NCI-H1092 (cell line): ENCODE measurements at regions not wholly inside any gene's neighbourhood (a gene's known extent, or its start where the extent isn't known, plus 50 kb on each side); places are given as distances from the start of the nearest gene placed in this dataset.
A peak's percentile ranks its signal among the peaks of the same experiment; 100 is the strongest.

Experiments
- DNase-seq: peaks from one replicate; lab custom pipeline; 2025; lab: John Stamatoyannopoulos, UW

DNA sequence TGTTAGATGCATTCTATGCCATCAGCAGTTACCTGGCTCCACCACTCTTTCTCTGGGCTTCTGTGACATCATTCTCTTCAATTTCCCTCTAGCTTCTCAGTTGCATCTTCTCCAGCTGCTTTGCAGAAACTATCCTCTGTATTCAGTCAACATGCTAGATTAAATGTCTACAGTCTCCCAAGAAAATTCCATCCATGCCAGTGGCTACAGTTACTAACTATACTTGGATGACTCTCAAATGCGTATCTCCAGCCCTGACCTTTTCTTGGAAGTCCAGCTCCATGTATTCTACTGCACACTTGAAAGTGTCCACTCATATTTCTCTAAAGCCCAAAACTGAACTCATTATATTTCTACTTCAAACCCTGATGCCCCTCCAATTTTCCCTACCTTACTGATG lies 232.3 kb upstream of the TENM3 start:
- DNase-seq: no peak

DNA sequence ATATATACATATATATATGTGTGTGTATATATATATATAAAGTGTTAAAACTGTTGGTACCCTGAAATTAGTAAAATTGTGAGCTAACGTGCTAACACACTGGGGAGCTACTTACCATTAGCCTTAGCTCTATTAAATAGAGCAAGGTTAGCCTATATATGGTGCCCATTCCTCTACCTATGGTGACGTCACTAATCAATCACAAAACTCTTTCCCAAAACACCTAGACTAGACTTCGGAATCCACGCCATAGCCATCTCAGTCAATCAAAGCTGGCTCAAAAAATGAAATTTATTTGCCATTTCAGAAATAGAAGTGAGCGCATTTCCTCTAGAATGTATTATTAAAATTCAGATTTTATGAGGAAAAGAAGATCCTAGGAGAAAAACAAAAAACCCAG lies 229.0 kb upstream of the TENM3 start:
- DNase-seq: no peak

DNA sequence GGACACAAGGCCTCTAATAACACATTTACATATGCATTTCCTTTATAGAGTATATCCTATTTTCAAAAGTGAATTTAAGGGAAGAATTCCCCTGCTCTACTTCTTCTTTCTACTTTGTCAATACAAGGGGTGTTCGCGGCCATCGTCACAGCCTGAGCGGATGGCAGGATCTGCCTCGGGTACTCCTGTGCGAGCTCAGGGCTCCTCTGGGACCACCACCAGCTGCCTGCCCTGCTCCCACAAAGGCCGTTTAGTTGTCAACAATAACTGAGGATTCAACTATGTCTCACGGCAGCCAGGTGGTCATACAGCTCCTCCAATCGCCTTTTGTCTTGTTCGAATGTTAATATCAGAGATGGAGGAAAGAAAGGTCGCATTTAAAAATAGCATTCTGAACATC lies 228.2 kb upstream of the TENM3 start:
- no peak for DNase-seq

DNA sequence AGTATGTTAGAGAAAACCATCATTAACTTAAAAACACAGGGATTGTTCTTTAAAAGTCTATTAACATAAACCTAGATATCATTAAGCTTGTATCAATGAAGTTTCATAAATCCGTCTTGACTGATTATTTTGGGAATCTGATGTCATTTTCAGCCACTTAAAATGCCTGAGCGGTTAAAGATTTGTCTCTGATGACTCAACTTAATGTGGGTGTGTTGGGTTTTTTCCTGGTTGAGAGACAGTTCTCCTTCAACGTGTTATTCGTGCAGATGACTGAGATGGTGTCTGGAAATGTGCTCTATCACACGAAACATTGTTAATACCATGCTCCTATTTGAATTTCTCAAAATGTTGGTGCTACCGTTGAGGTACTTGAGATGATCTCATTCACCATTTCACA lies 227.3 kb upstream of the TENM3 start:
- DNase-seq: no peak

DNA sequence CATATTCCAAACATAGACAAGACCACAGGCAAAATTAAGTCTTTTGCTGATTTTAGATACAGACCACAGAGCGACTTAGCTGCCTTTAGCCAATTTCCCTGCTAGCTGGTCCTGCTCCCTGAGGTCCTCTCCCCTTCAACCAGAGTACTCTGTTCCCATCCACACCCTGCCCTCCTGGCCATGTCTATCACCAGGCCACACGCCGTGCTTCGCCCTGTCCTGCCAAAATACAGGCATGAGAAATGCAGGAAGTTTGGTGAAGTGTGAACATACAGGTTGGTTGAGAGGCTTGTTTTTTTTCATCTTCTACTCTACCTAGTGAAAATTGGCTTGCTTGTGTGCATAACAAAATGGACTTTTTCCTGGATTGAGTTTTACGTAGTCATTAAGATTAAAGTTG lies 226.2 kb upstream of the TENM3 start:
- no peak for DNase-seq

DNA sequence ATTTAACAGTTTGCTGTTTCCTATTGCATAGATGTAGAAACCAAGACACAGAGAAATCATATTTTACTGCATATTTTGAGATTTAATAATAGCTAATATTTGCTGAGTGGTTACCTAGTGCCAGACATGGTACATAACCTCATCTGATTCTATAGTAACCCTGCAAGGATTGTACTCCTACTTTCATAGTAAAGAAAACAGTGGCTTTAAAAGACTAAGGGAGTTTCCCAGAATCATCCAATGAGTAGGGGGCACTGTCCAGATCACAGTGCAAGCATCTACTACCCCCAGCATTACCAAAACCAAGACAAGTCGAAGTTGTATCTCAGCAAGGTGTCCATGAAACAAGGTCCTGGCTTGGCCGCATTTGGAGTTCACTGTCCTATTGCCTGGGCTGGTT lies 224.5 kb upstream of the TENM3 start:
- no peak for DNase-seq

DNA sequence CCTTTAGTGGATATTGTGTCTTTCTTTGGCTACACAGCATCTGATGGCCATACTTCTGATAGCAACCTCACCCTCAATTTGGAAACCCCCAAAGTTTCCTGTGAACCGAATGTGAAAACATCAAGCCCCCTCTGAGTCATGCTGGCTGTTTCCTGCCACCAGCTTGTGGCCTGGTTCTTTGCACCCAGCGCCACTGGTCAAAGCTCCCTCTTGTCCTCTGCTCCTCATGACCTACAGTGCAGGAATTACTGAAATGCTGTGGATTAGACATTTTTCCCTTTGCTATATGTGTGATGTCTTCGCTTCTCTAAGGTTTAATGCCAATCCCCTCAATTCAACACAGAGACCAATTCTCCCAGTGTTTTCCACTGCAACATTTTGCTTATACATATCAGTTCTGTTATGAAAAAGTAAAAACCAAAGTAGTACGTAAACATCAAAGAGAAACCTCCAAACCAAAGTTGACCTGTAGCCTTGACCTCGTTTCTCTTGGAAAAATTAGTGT lies 224.0 kb upstream of the TENM3 start:
- no peak for DNase-seq

DNA sequence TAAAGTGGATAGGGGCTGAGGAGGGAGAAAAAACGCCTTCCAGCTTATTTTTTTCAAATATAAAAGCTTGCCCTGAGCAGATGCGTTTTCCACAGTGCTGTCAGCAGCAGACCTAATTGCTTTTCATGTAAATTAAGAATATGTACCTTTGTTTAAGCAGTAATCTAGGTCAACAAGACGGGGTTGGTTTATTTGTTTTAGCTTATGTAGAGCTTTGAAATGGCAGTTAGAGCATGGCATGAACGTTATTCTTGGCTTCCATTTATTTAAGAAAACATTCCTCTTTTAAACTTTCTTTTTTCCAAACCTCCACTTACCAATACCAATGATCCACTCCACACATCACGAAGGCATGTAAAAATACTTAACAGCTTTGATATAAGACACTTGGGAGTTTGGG lies 220.3 kb upstream of the TENM3 start:
- peak; percentile 62 for DNase-seq

DNA sequence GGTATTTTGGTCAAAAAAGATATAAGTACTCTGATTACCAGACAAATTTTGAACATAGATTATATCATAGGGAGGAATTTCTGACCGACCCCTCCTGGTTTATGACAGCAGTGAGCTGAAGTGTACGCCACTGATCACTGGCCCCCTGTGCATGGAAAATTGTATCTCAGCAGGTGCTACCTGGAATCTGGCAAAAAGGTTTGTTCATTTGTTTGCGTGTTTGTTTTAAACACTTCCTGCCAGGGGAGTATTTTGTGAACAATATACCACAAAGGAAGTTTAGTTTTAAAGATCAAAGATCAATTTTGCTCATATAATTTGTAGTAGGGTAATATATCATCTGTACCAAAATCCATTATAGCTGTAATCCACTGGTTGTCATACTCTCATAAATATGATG lies 219.7 kb upstream of the TENM3 start:
- peak; percentile 27 for DNase-seq

DNA sequence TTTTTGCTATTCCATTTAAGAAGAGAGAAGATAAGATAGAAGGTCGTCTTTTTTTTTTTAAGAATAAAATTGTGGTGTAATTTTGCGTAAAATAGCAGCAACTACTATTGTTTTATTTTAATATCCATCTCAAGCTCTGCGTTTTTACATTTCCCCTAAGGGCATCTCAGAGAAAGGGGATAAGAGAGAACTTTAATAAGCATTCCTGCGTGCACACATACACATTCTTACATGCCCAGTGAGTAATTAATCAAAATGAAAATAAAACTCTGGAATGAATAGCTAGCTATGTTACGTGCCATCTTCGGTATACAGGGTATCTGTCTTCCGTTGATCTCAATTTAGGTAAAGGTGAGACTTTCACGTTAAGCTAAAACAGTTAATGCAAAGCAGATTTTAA lies 200.3 kb upstream of the TENM3 start:
- DNase-seq: no peak

DNA sequence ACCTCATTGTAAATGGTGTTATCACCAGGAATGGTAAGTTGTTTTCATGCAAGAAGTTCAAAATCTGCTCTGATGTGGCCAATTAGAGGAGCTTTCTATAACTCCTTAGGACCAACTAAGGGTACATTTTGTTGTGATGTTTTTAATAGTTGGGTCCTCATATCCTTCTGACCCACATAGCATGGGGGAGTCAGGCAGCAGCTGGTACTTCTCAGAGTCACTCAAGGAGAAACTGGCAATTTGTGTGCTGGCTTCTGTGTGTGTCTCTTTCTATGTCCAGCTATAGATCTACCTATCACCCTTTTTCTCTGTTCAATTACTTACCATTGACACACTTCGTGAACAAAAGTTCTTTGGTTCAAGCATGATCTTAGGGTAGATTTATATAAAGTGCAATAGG lies 194.3 kb upstream of the TENM3 start:
- DNase-seq: no peak

DNA sequence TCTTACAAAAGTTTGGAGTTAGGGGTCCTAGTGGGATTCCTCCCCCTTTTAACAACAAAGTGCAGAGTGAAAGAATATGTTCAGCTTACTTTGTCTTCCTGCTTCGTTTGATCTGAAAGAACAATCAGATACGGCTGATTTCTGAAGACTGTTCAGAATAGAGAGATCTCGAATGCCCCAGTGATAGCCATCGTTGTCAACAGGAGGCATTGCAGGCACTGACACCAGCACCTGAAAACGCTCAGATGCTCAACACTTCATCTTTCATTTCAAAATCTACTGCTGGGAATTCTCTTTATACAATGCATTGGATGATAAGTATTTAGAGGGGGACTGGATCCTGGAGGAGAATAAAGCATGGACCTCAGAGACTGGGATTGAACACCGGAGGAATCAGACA lies 186.3 kb upstream of the TENM3 start:
- no peak for DNase-seq

DNA sequence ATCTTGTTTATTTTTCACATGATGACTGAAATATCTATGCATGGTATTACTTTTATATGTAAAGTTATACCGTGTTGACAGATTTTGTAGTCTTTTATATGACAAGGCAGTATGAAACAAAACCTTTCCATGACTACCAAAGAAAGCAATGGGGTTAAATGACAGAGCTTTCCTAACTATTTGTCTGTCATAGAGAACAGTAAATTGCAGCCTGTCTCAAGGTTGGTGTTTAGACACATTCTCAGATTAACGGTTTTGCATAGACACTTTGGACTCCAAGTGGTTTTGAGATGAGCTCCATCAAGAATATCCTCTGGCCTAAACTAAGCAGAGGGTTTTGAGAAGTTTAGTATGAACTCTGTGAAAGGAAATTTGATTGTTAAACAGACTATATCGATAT lies 180.7 kb upstream of the TENM3 start:
- DNase-seq: no peak

DNA sequence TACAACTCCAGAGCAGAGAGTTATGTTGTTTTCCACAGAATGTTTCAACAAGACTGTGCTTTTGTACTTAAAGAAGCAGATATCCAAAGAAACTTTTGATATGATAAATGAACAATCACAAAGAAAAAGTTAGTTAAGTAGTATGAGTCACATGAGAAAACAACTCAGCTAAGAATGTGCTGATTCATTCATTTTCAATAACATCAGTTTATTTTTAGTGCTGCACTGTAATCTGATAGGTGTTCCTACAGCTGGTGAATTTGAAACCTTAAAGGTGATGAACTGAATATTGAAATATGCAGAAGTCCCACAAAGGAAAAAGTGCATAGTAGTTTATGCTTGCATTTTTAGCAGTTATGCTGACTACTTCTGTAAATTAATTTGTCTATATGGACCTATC lies 180.3 kb upstream of the TENM3 start:
- no peak for DNase-seq

DNA sequence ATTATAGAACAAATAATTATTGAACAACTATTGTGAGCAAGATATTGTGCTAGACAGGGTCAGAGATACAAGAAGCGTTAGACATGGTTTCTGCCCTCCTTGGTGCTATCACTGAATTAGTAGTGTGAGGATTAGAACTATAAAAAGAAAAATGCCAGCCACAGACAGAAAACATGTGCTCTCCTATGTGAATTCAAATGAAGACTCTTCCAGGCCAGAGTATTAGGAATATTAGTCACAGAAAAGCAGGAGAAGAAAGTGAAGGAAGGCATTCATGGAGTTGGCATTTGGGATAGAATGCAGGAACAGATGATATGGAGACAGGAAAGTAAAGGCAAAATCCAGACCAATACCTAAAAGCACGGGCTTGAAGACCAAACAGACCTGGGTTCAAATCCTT lies 179.6 kb upstream of the TENM3 start:
- no peak for DNase-seq

DNA sequence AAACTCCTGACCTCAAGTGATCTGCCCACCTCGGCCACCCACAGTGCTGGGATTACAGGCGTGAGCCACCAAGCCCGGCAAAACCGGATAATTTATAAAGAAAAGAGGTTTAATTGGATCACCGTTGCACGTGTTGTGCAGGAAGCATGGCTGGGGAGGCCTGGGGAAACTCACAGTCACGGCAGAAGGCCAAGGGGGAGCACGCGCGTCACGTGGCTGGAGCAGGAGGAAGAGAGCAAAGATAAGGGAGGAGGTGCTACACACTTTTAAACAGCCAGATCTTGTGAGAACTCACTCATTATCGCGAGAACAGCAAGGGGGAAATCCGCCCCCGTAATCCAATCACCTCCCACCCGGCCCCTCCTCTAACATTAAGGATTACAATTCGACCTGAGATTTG lies 177.9 kb upstream of the TENM3 start:
- no peak for DNase-seq

DNA sequence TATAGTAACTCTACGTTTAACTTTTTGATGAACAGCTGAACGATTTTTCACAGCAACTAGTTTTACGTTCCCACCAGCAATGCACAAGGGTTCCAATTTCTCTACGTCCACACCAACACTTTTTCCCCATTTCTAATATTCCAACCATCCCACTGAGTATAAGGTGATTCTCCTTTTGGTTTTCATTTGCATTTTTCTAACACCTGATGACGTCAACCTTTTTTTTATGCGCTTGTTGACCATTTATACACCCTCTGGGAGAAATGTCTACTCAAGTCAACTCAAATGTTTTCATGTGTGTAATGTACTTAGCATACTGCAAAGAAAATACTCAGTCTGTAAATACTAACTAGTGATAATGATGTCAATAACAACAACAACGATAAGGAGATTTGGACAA lies 177.2 kb upstream of the TENM3 start:
- DNase-seq: no peak

DNA sequence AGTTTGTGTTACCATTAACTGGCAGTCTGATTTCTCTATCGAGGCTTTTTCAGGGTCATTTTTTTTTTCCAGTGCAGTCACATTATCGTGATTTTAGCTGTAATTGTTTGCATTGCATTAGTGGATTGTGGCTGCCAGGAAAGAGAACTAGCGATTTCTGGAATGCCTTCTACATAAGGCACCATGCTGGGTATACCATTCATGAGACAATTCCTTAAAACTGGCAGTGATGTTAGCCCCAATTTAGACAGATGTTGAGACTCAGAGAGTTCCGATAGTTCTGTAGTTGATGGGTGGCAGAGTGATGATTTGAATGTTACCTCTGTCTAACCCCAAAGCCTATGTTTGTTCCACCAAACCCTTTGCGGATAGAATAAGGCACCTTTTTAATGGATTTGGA lies 175.4 kb upstream of the TENM3 start:
- DNase-seq: no peak

DNA sequence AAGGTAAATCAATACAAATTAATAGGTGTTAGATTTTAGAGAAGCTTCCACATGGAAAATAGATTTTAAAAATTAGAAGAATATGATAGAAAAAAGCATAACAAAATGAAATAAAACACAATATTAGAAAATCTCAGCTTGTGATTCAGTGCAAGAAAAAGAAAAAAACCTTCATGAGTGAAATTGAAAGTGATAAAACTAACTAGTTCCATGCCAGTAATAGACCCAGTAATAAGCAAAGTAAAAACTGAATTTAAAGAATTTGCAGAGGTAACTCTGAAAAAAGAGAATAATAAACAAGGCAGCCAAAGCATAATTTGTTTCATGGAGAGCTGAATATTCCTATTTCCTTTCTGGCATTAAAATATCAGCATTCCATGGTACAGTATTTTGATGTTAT lies 174.3 kb upstream of the TENM3 start:
- no peak for DNase-seq

DNA sequence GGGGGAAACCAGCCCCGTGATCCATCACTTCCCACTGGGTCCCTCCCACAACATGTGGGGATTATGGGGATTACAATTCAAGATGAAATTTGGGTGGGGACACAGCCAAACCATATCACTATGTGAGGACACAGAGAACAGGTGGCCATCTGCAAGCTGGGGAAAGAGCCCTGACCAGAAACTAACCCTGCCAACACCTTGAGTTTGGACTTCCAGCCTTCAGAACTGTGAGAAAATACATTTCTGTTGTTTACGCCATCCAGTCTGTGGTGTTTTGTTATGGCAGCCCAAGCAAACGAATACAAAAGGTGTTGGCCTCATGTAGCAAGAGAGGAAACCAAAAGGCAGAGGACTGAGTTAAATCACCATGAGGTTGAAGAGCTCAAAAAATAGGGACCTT lies 169.9 kb upstream of the TENM3 start:
- no peak for DNase-seq

DNA sequence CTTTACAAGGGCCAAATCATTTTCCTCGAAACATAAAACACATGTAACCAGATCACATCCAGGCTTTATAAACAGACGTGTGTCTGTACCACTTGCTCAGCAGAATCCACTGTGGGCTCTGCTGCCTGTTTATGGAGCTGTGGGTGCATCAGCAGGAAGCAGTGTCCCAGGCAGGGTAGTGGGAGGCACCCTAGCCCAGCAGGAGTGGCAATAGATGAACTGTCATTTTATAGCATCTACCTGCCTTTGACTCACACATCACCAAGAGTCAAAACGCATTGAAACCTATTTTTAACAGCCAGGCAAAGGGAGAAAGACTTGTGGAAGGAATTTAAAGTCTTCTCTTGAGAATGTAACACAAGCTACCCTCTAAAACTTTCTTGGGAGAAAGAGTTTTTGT lies 169.1 kb upstream of the TENM3 start:
- DNase-seq: no peak

DNA sequence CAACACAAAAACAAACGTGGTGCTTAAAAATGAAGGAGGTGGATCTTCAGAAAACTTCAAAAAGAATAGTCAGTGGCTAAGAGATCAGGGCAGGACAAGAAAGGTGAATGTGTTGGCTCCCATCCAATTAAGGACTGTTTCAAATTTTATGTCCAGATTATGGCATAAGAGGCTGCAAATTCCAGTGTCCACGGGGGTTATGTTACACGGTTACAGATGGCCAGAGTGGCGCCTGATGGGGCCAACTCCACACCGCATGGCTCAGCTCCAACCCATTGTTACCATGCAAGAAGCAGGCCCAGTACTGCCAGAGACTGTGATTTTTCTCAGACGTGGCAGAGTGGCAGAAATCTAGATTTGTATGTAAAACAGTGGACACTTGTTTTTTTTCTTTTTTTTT lies 168.4 kb upstream of the TENM3 start:
- DNase-seq: no peak

DNA sequence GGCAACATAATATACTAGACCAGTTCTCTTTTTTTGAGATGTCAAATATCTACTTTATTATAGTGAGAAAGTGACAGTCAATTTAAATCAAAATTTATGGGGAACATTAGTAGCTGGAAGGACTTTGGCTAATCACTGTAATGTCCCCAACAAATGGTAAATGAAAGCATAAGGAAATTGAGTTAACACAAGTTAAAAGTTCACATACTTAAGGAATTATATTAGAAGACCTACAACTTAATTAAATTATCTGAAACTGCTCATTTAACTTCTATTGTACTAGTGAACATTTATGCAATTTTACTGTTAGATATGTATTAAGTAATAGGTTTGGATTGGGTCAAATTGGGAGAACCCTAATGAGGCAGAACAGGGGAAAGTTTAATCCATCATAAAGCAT lies 160.3 kb upstream of the TENM3 start:
- no peak for DNase-seq

DNA sequence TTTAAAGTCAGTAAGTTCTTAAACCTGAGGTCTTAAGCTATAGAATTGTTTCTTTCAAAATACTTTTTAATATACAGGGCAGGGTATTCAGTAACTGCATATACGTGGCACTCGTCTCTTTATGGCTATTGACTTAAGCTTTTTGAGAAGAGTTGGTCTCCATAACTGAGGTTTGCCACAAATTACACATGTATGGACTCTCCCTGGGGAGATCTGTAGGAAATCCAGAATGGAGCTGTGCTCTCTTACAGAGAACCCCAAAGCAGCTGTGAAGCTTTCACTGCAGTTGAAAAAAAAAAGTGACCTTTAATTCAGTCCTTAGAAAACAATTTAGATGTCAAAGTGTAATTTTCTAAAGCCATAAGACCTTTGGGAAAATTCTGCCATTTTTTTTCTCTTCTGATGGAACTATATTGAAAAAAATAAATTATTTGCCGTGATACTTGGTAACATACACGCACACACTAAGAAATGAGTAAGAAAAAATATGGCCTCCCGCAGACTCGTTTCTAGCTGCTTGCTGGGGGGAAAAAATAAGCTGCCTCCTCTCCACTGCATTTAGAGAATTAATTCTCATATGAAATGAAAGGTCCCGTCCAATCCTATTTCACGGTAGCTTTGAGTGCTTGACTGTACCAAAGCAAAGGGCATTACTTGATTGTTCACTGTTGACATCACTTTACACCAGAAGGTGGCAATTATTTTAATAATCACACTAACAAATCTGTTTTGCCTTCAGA lies 159.4 kb upstream of the TENM3 start:
- no peak for DNase-seq

DNA sequence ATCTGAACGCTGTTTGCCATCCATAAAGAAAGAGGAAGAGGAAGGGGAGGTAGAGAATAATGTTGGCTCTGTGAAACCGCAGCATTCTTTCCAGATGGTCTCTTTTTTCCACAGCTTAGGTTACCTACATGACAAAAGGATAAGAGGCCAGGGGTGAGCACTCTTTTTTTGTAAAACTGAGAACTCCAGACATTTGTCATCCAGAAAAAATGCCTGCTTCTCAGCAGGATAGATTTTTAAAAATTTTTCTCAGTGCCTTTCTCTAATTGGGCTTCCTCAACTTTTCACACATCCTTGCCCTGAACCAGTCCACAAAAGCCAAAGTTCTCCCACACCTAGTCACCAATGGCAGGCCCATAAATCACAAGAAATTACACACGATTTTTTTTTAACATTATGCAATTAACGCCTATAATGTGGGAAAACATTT lies 158.1 kb upstream of the TENM3 start:
- no peak for DNase-seq
